ENCODE measurements at regions not wholly inside any gene's neighbourhood (a gene's known extent, or its start where the extent isn't known, plus 50 kb on each side); places are given as distances from the start of the nearest gene placed in this dataset.

DNA sequence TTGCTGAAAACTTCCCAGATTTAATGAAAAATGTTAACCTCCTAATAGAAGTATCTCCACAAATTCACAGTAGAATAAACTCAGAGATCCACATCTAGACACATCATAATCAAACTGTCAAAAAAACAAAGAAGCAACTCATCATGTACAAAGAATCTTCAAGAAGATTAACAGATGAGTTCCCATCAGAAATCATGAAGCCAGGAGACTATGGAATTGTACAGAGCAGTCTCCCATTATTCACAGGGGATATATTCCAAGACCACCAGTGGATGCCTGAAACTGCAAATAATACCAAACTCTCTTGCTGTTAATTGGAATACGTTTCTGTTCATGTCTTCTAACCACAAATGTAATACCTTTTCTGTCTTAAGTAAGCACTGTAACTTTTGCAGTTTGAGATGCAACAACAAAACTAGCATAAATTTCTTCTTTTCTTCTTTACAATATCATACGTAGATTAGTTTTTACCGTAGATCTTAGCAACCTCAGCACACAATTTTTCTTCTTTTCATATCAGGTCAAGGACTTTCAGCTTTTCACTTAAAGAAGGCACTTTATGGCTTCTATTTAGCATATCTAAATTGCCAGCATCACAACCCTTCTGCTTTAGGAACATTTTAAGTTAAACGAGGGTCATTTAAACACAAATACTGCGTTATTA is 70.3 kb upstream of the MIR17HG start:
- H4K91ac ChIP-seq (ENCODE audit: insufficient read depth, low read depth, low read length): no peak overlapping the region
- no peak overlapping the region for H3K56ac ChIP-seq (ENCODE audit: extremely low read depth, insufficient read depth, low read length)
- H3K27me3 ChIP-seq (ENCODE audit: control insufficient read depth, insufficient read depth, low read length): no peaks in the 10 kb centered on the region
- no peak overlapping the region for H3K14ac ChIP-seq (replicated peaks; ENCODE audit: low read depth, low read length)
- H3K36me3 ChIP-seq (ENCODE audit: control insufficient read depth, insufficient read depth, low read length): no peaks in the 10 kb centered on the region
- TF ChIP-seq SMC3 (IDR thresholded peaks at IDR 0.05; ENCODE audit: low read depth, low read length): no peak
- TF ChIP-seq FOS (IDR thresholded peaks at IDR 0.05; ENCODE audit: low read depth, low read length): no peak
- TF ChIP-seq, protein P1, sequence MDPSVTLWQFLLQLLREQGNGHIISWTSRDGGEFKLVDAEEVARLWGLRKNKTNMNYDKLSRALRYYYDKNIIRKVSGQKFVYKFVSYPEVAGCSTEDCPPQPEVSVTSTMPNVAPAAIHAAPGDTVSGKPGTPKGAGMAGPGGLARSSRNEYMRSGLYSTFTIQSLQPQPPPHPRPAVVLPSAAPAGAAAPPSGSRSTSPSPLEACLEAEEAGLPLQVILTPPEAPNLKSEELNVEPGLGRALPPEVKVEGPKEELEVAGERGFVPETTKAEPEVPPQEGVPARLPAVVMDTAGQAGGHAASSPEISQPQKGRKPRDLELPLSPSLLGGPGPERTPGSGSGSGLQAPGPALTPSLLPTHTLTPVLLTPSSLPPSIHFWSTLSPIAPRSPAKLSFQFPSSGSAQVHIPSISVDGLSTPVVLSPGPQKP (IDR thresholded peaks at IDR 0.05; ENCODE audit: borderline replicate concordance, low read depth, low read length): no peak
- no peak for TF ChIP-seq MAZ (IDR thresholded peaks at IDR 0.05; ENCODE audit: borderline replicate concordance, low read depth, low read length)
- TF ChIP-seq RAD21 (IDR thresholded peaks at IDR 0.05; ENCODE audit: low read length): no peak
- no peak for TF ChIP-seq NFE2L2 (IDR thresholded peaks at IDR 0.05; ENCODE audit: low read depth, low read length)
- TF ChIP-seq RCOR1 (IDR thresholded peaks at IDR 0.05; ENCODE audit: insufficient replicate concordance, low read length): no peak
- TF ChIP-seq, protein P2, sequence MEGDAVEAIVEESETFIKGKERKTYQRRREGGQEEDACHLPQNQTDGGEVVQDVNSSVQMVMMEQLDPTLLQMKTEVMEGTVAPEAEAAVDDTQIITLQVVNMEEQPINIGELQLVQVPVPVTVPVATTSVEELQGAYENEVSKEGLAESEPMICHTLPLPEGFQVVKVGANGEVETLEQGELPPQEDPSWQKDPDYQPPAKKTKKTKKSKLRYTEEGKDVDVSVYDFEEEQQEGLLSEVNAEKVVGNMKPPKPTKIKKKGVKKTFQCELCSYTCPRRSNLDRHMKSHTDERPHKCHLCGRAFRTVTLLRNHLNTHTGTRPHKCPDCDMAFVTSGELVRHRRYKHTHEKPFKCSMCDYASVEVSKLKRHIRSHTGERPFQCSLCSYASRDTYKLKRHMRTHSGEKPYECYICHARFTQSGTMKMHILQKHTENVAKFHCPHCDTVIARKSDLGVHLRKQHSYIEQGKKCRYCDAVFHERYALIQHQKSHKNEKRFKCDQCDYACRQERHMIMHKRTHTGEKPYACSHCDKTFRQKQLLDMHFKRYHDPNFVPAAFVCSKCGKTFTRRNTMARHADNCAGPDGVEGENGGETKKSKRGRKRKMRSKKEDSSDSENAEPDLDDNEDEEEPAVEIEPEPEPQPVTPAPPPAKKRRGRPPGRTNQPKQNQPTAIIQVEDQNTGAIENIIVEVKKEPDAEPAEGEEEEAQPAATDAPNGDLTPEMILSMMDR (conservative IDR thresholded peaks at IDR 0.05; ENCODE audit: low read depth, low read length): no peak
- TF ChIP-seq, protein P3, sequence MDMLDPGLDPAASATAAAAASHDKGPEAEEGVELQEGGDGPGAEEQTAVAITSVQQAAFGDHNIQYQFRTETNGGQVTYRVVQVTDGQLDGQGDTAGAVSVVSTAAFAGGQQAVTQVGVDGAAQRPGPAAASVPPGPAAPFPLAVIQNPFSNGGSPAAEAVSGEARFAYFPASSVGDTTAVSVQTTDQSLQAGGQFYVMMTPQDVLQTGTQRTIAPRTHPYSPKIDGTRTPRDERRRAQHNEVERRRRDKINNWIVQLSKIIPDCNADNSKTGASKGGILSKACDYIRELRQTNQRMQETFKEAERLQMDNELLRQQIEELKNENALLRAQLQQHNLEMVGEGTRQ (IDR thresholded peaks at IDR 0.05; ENCODE audit: low read depth, low read length): no peak
- TF ChIP-seq MXI1 (IDR thresholded peaks at IDR 0.05; ENCODE audit: borderline replicate concordance, low read depth, low read length): no peak
- no peak for TF ChIP-seq CHD1 (IDR thresholded peaks at IDR 0.05; ENCODE audit: low read depth, low read length)
- no peak for TF ChIP-seq RFX5 (IDR thresholded peaks at IDR 0.05; ENCODE audit: low read depth, low read length)
- no peak for TF ChIP-seq CEBPB (IDR thresholded peaks at IDR 0.05; ENCODE audit: low read depth, low read length)
- TF ChIP-seq POLR2A (IDR thresholded peaks at IDR 0.05; ENCODE audit: low read depth, low read length): no peak
- TF ChIP-seq MAFK (IDR thresholded peaks at IDR 0.05; ENCODE audit: low read depth, low read length): no peak
- no peak for TF ChIP-seq BHLHE40 (IDR thresholded peaks at IDR 0.05; ENCODE audit: low read depth, low read length)
- no peak overlapping the region for H2BK120ac ChIP-seq (ENCODE audit: low read depth, low read length)
- no peaks in the 10 kb centered on the region for H3K9me3 ChIP-seq (ENCODE audit: control insufficient read depth, insufficient read depth, low read length)
- intact Hi-C loops (cut with micrococcal nuclease) (no loop called here), dilution Hi-C loops (cut with HindIII; ENCODE audit: low sequenced_read_pairs, unreplicated experiment) (no loop called here), in situ Hi-C loops (cut with MboI; ENCODE audit: low sequenced_read_pairs) (no loop called here)
- H2BK5ac ChIP-seq (ENCODE audit: low read depth, low read length, poor library complexity, severe bottlenecking): no peak overlapping the region
- H3K9ac ChIP-seq (ENCODE audit: low read depth, low read length): no peak overlapping the region
- H3K4me1 ChIP-seq (ENCODE audit: control insufficient read depth, insufficient read depth, low read length): no peaks in the 10 kb centered on the region
- H3K4me2 ChIP-seq (ENCODE audit: low read depth, low read length): no peak overlapping the region
- DNase-seq: no peak
- no peak overlapping the region for H2AFZ ChIP-seq (replicated peaks; ENCODE audit: low read length, poor library complexity)
- H3K23ac ChIP-seq (ENCODE audit: low read depth, low read length): no peak overlapping the region
- H3K79me1 ChIP-seq (ENCODE audit: low read depth in 1 of 2, low read length in 2 of 2): no peaks in the 10 kb centered on the region
- CTCF ChIA-PET: no interaction called here
- H3K4me3 ChIP-seq (ENCODE audit: insufficient read depth, low read depth, low read length): no peak overlapping the region
- no peak overlapping the region for H2AK9ac ChIP-seq (replicated peaks; ENCODE audit: low read depth, low read length, poor library complexity)
- H2AK5ac ChIP-seq (ENCODE audit: low read depth, low read length): no peak overlapping the region
- no peak overlapping the region for H2BK15ac ChIP-seq (ENCODE audit: low read depth, low read length)
- H2BK20ac ChIP-seq (ENCODE audit: low read depth, low read length): no peak overlapping the region
- no peak overlapping the region for H3K27ac ChIP-seq (ENCODE audit: insufficient read depth, low read length)
- POLR2A ChIA-PET (ENCODE audit: unreplicated experiment): no interaction called here
- no peak for ATAC-seq (ENCODE audit: low read depth)
- H4K8ac ChIP-seq (ENCODE audit: low read depth in 2 of 2, low read length in 2 of 2): no peak overlapping the region
- no TSS peak for BruUV-seq (replicated peaks)
- 100% methylated on average over 2 of the region's 5 CpGs; no CpG with 5 or more reads in 1 of the 2 experiments for WGBS, 2 experiments (ENCODE audit: extremely low coverage in 2 of 2, insufficient read length in 1 of 2)
- no peak overlapping the region for H3K4ac ChIP-seq (ENCODE audit: low read depth, low read length)
- H3K9me1 ChIP-seq (ENCODE audit: insufficient read depth, low read length): no peaks in the 10 kb centered on the region
- no peak overlapping the region for H3K18ac ChIP-seq (ENCODE audit: low read depth, low read length)
- no peaks in the 10 kb centered on the region for H4K20me1 ChIP-seq (ENCODE audit: insufficient read depth, low read length)
- H4K5ac ChIP-seq (ENCODE audit: low read depth, low read length): no peak overlapping the region

Measured in IMR-90 (cell line).